ENCODE measurements at regions not wholly inside any gene's neighbourhood (a gene's known extent, or its start where the extent isn't known, plus 50 kb on each side); places are given as distances from the start of the nearest gene placed in this dataset.

DNA sequence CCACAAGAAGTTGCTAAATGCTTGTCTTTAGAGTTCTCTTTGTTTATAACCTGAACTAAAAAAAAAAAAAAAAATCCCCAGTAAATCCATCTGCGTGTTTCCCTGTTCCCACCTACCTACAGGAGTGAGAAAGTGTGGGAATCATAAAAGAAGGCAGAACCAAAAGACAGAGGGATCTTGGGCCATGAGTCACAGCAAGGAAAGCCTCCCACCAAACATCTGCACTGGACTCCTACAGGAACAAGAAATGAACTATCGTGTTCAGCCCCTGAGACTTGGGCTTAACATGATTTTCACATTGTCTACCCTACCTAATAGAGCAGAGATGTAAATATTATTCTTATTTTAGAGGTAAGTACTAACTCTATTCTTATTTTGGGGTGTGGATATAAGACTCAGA lies 1761.2 kb upstream of the CELF4 start:
- TF ChIP-seq, protein P1, sequence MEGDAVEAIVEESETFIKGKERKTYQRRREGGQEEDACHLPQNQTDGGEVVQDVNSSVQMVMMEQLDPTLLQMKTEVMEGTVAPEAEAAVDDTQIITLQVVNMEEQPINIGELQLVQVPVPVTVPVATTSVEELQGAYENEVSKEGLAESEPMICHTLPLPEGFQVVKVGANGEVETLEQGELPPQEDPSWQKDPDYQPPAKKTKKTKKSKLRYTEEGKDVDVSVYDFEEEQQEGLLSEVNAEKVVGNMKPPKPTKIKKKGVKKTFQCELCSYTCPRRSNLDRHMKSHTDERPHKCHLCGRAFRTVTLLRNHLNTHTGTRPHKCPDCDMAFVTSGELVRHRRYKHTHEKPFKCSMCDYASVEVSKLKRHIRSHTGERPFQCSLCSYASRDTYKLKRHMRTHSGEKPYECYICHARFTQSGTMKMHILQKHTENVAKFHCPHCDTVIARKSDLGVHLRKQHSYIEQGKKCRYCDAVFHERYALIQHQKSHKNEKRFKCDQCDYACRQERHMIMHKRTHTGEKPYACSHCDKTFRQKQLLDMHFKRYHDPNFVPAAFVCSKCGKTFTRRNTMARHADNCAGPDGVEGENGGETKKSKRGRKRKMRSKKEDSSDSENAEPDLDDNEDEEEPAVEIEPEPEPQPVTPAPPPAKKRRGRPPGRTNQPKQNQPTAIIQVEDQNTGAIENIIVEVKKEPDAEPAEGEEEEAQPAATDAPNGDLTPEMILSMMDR (conservative IDR thresholded peaks at IDR 0.05; ENCODE audit: low read length): no peak
- no peak for TF ChIP-seq EZH2phosphoT487 (IDR thresholded peaks at IDR 0.05; ENCODE audit: borderline replicate concordance, low read depth, low read length)
